ENCODE measurements at regions not wholly inside any gene's neighbourhood (a gene's known extent, or its start where the extent isn't known, plus 50 kb on each side); places are given as distances from the start of the nearest gene placed in this dataset.
"Not testable (repeated sequence)": the region's sequence is repeated elsewhere in the genome, so short reads cannot be mapped to it uniquely, and the experiment has no call there.

GRCh38 chr13:42474954-42475353, 99.0 kb upstream of the TNFSF11 start:
- H3K36me3 Mint-ChIP-seq (ENCODE audit: low read depth) = peaks cover 11% of the 10 kb centered on the region
- no peak for DNase-seq (ENCODE audit: low spot score)
- no peak overlapping the region for H3K27ac Mint-ChIP-seq
- H3K9me3 Mint-ChIP-seq = peaks cover 9% of the 10 kb centered on the region
- H3K4me3 Mint-ChIP-seq = no peak overlapping the region
- H3K27me3 Mint-ChIP-seq (ENCODE audit: low read depth) = no peaks in the 10 kb centered on the region
- peaks cover 9% of the 10 kb centered on the region for H3K4me1 Mint-ChIP-seq (ENCODE audit: low read depth)

DNA sequence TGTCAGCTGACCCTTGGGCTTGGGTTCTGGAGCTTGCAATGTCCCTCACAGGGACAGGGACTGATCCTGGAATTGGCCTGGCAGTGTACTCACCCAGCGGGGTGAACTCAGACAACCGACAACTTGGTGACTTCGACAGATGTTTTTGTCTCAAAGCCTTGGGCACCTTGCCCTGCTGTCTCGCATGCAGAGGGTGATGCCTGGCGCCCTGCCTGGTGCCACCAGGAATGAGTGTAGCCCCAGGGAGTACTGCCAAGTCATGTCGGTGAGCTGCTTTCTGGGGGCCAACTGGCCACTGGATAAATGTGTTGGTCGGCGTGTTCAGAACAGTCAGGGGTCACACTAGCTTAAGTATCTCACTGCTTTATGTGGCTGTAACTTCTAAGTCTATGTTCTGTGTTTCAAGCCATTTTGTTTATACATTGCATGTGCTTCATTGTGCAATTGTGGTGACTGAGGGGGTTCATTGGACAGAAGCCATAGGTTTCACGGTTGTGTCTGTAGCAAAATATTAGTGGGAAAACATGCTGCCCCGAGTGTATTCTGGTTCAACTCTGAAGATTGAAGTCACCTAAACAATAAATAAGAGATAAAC, 96.3 kb upstream of the TNFSF11 start:
- no peak overlapping the region for H3K27ac Mint-ChIP-seq
- no peak for DNase-seq (ENCODE audit: low spot score)
- H3K9me3 Mint-ChIP-seq = peaks cover 6% of the 10 kb centered on the region
- H3K27me3 Mint-ChIP-seq (ENCODE audit: low read depth) = no peaks in the 10 kb centered on the region
- H3K4me3 Mint-ChIP-seq = no peak overlapping the region
- H3K36me3 Mint-ChIP-seq (ENCODE audit: low read depth) = peaks cover 13% of the 10 kb centered on the region
- H3K4me1 Mint-ChIP-seq (ENCODE audit: low read depth) = peaks cover 12% of the 10 kb centered on the region

GRCh38 chr13:42478531-42479156, 95.3 kb upstream of the TNFSF11 start:
- DNase-seq (ENCODE audit: low spot score) = no peak
- Mint-ChIP-seq H3K4me3 (no peak overlapping the region), H3K27me3 (ENCODE audit: low read depth) (no peaks in the 10 kb centered on the region), H3K27ac (no peak overlapping the region), H3K9me3 (peaks cover 6% of the 10 kb centered on the region), H3K36me3 (ENCODE audit: low read depth) (peaks cover 13% of the 10 kb centered on the region), H3K4me1 (ENCODE audit: low read depth) (peaks cover 12% of the 10 kb centered on the region)

- Mint-ChIP-seq H3K4me1 (ENCODE audit: low read depth) (peaks cover 11% of the 10 kb centered on the region), H3K4me3 (no peak overlapping the region), H3K27me3 (ENCODE audit: low read depth) (no peaks in the 10 kb centered on the region), H3K36me3 (ENCODE audit: low read depth) (peaks cover 14% of the 10 kb centered on the region), H3K9me3 (no peaks in the 10 kb centered on the region), H3K27ac (no peak overlapping the region)
- no peak for DNase-seq (ENCODE audit: low spot score)
Observed at GRCh38 chr13:42484386-42484785, 89.6 kb upstream of the TNFSF11 start.

DNA sequence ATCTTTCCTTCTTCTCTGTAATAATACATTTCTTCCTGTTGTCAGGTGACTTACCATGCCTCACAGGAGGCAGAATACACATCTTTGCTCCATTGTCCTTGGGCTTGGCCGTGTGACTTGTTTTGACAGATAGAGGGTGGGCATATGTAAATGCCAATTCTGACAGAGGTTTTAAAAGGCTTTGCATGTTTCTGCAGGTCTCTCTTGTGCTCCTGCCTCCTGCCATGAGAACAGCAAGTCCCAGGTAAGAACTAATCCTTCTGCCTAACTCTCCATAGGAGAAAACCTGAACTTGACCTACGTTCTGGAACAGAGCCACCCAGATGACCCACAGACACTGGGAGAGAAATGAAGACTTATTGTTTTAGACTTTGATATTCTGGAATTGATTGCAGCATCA, 88.7 kb upstream of the TNFSF11 start:
- H3K9me3 Mint-ChIP-seq = no peaks in the 10 kb centered on the region
- H3K4me1 Mint-ChIP-seq (ENCODE audit: low read depth) = peaks cover 7% of the 10 kb centered on the region
- H3K27ac Mint-ChIP-seq = no peak overlapping the region
- no peak for DNase-seq (ENCODE audit: low spot score)
- H3K4me3 Mint-ChIP-seq = no peak overlapping the region
- H3K27me3 Mint-ChIP-seq (ENCODE audit: low read depth) = no peaks in the 10 kb centered on the region
- peaks cover 13% of the 10 kb centered on the region for H3K36me3 Mint-ChIP-seq (ENCODE audit: low read depth)

DNA sequence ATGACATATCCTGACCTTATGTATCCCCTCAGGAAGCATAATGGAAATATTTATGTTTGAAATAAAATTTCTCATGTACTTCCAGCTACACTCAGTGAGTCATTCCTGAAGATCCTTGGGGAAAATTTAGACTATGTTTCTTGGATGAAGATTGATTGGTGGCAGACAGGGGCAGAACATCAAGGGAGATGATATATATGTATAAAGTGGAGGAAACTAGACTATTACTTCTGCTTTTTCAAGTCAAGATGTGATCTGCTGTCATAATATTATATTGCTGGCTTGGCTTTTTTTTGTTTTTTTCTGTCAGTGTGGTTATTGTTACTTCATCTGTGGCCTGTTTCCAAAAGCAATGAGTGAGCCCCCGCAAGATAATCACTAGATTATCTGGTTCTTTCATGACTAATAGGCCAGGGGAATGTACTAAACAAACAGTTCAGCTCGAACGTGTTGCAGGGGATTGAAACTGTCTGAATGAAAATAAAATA, 87.2 kb upstream of the TNFSF11 start:
- H3K9me3 Mint-ChIP-seq = no peaks in the 10 kb centered on the region
- H3K27me3 Mint-ChIP-seq (ENCODE audit: low read depth) = no peaks in the 10 kb centered on the region
- no peak for DNase-seq (ENCODE audit: low spot score)
- H3K36me3 Mint-ChIP-seq (ENCODE audit: low read depth) = peaks cover 16% of the 10 kb centered on the region
- peaks cover 15% of the 10 kb centered on the region for H3K4me1 Mint-ChIP-seq (ENCODE audit: low read depth)
- H3K27ac Mint-ChIP-seq = no peak overlapping the region
- H3K4me3 Mint-ChIP-seq = no peak overlapping the region

- Mint-ChIP-seq H3K36me3 (ENCODE audit: low read depth) (peaks cover 17% of the 10 kb centered on the region), H3K27me3 (ENCODE audit: low read depth) (no peaks in the 10 kb centered on the region), H3K27ac (no peak overlapping the region)
Observed at GRCh38 chr13:42487221-42487620, 86.7 kb upstream of the TNFSF11 start.

GRCh38 chr13:42490676-42491075, 83.3 kb upstream of the TNFSF11 start:
- no peak overlapping the region for H3K27ac Mint-ChIP-seq
- peaks cover 10% of the 10 kb centered on the region for H3K36me3 Mint-ChIP-seq (ENCODE audit: low read depth)
- H3K4me1 Mint-ChIP-seq (ENCODE audit: low read depth) = peaks cover 38% of the 10 kb centered on the region
- no peaks in the 10 kb centered on the region for H3K9me3 Mint-ChIP-seq
- H3K4me3 Mint-ChIP-seq = no peak overlapping the region
- no peaks in the 10 kb centered on the region for H3K27me3 Mint-ChIP-seq (ENCODE audit: low read depth)
- DNase-seq (ENCODE audit: low spot score) = no peak

More at GRCh38 chr13:42487221-42487620, 86.7 kb upstream of the TNFSF11 start:
- no peaks in the 10 kb centered on the region for H3K9me3 Mint-ChIP-seq
- DNase-seq (ENCODE audit: low spot score) = no peak
- peaks cover 15% of the 10 kb centered on the region for H3K4me1 Mint-ChIP-seq (ENCODE audit: low read depth)
- H3K4me3 Mint-ChIP-seq = no peak overlapping the region

GRCh38 chr13:42492372-42492920, 81.5 kb upstream of the TNFSF11 start:
- H3K9me3 Mint-ChIP-seq = peaks cover 5% of the 10 kb centered on the region
- H3K36me3 Mint-ChIP-seq (ENCODE audit: low read depth) = peaks cover 11% of the 10 kb centered on the region
- no peak for DNase-seq (ENCODE audit: low spot score)
- H3K27ac Mint-ChIP-seq = no peak overlapping the region
- H3K4me1 Mint-ChIP-seq (ENCODE audit: low read depth) = peaks cover 40% of the 10 kb centered on the region
- no peaks in the 10 kb centered on the region for H3K27me3 Mint-ChIP-seq (ENCODE audit: low read depth)
- H3K4me3 Mint-ChIP-seq = no peak overlapping the region

DNA sequence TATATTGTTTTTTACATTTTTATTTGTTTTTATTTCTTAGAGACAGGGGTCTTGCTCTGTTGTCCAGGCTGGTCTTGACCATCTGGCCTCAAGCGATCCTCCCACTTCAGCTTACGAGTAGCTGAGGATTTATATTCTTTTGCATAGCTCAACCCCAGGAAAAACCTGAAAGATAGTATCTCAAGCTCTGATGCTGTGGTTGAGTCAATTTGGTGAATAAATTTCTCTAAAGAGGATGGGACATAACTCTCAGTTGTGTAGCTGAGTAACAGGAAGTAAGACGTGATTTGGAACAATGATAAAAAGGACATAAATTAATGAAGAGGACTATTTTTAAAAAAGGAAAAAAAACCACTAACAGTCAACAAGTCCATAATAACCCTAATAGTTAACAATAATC, 79.8 kb upstream of the TNFSF11 start:
- DNase-seq (ENCODE audit: low spot score) = peak; percentile 36
- peak overlapping the region; percentile 61 for H3K4me3 Mint-ChIP-seq
- H3K27ac Mint-ChIP-seq = peak overlapping the region; percentile 80
- peaks cover 7% of the 10 kb centered on the region for H3K36me3 Mint-ChIP-seq (ENCODE audit: low read depth)
- H3K9me3 Mint-ChIP-seq = peaks cover 5% of the 10 kb centered on the region
- H3K27me3 Mint-ChIP-seq (ENCODE audit: low read depth) = no peaks in the 10 kb centered on the region
- peaks cover 57% of the 10 kb centered on the region for H3K4me1 Mint-ChIP-seq (ENCODE audit: low read depth)

DNA sequence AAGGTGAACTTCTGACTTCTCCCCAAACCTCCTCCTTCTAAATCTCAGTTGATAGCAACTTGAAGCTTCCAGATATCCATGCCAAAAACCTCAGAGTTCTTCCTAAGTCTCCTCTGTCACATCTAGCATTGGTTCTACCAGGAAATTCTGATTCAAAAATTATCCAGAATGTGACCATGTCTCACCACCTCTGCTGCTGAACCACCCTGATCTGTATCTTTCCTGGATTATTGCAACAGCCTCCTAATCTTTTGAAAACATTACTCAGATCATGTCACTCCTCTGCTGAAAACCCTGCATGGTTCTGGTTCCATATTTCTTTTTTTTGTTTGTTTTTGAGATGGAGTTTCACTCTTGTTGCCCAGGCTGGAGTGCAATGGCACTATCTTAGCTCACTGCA, 78.7 kb upstream of the TNFSF11 start:
- H3K4me1 Mint-ChIP-seq (ENCODE audit: low read depth) = peaks cover 56% of the 10 kb centered on the region
- peak overlapping the region; percentile 64 for H3K4me3 Mint-ChIP-seq
- H3K27me3 Mint-ChIP-seq (ENCODE audit: low read depth) = no peaks in the 10 kb centered on the region
- H3K9me3 Mint-ChIP-seq = peaks cover 11% of the 10 kb centered on the region
- H3K36me3 Mint-ChIP-seq (ENCODE audit: low read depth) = peaks cover 13% of the 10 kb centered on the region
- H3K27ac Mint-ChIP-seq = peak overlapping the region; percentile 85
- DNase-seq (ENCODE audit: low spot score) = peak; percentile 54

DNA sequence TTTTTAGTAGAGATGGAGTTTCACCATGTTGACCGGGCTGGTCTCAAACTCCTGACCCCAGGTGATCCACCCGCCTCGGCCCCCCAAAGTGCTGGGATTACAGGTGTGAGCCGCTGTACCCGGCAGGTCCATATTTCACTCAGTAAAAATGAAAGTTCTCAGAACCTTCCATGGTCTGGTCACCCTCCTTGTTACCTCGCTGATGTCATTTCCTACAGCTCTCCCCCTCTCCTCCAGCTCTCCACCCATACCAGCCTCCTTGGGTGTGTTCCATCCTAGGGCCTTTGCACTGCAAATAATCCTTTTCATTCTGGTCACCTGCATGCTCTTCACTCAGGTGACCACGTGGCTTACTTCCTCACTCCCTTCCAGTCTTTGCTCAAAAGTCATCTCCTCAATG, 78.2 kb upstream of the TNFSF11 start:
- Mint-ChIP-seq H3K4me1 (ENCODE audit: low read depth) (peaks cover 52% of the 10 kb centered on the region), H3K27ac (peak overlapping the region; percentile 85), H3K36me3 (ENCODE audit: low read depth) (peaks cover 17% of the 10 kb centered on the region), H3K27me3 (ENCODE audit: low read depth) (no peaks in the 10 kb centered on the region), H3K4me3 (peak overlapping the region; percentile 64), H3K9me3 (peaks cover 16% of the 10 kb centered on the region)
- no peak for DNase-seq (ENCODE audit: low spot score)

GRCh38 chr13:42496926-42497554, 76.9 kb upstream of the TNFSF11 start:
- H3K27me3 Mint-ChIP-seq (ENCODE audit: low read depth) = not testable (repeated sequence)
- H3K9me3 Mint-ChIP-seq = peaks cover 21% of the 10 kb centered on the region
- peak; percentile 47 for DNase-seq (ENCODE audit: low spot score)
- H3K36me3 Mint-ChIP-seq (ENCODE audit: low read depth) = peaks cover 18% of the 10 kb centered on the region
- H3K4me1 Mint-ChIP-seq (ENCODE audit: low read depth) = peaks cover 48% of the 10 kb centered on the region
- peak overlapping the region; percentile 81 for H3K27ac Mint-ChIP-seq
- H3K4me3 Mint-ChIP-seq = peak overlapping the region; percentile 37

GRCh38 chr13:42497798-42498197, 76.2 kb upstream of the TNFSF11 start:
- Mint-ChIP-seq H3K4me3 (no peak overlapping the region), H3K27ac (peak overlapping the region; percentile 62), H3K4me1 (ENCODE audit: low read depth) (peaks cover 47% of the 10 kb centered on the region), H3K27me3 (ENCODE audit: low read depth) (no peaks in the 10 kb centered on the region), H3K9me3 (peaks cover 21% of the 10 kb centered on the region), H3K36me3 (ENCODE audit: low read depth) (peaks cover 18% of the 10 kb centered on the region)
- peak; percentile 68 for DNase-seq (ENCODE audit: low spot score)
